ENCODE measurements at regions not wholly inside any gene's neighbourhood (a gene's known extent, or its start where the extent isn't known, plus 50 kb on each side); places are given as distances from the start of the nearest gene placed in this dataset.

DNA sequence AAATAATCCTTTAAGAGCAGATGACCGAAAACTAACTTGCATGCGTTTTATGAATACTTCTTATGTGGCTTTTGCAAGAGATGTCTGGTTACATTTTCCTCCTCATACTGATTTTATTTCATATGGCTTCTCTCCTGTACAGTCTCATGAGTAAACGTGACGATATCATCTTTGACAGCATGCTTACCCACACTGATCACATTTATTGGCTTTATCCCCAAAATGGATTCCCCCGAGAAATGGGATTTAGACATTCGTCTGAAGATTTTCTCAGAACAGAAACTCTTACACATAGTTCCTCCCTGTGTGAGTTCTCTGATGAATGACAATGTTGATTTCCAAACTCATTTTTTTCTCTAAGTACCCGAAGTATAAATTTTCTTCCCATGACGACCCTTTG, 939.7 kb upstream of the LCORL start:
- in situ Hi-C loops (cut with HindIII; ENCODE audit: low pct_unique_long_range_greater_than_20kb, low sequenced_read_pairs): no loop called here
- no peak for DNase-seq (ENCODE audit: low read depth, low spot score)

DNA sequence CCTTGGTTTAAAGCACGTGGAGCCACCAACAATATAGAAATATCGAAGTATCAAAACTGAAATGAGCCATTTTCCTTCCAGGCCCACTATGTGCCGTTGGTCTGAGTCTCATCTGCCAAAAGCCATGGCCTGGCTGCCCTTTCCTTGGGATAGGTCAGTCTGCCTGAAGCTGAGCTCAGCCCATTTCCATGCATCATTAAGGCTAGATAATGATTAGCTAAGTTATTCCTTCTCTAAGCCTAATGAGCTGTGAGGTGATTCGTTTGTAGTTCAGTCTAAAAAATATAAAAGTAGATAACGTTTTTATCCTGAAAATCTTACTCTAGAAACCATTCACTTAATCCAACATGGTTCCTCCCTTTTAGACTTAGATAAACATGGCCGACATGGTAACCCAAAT, 936.2 kb upstream of the LCORL start:
- in situ Hi-C loops (cut with HindIII; ENCODE audit: low pct_unique_long_range_greater_than_20kb, low sequenced_read_pairs): no loop called here
- DNase-seq (ENCODE audit: low read depth, low spot score): no peak

DNA sequence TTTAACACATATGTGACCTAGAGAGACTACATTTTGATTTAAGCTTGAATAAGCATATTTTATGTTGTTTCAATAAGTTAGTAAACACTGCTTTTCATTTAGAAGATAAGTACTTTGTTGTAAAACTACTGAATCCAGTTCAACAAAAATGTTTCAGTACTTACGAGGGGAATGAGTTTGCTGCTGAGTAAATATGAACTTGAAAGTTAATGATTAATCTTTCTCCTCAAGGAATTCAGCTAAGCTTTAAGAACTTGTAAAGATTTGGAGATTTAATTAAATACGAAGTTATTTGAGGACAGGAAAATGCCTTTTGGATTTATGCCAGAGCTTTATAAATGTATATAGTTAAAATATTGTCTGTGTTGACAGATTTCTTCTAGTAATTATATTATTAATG, 933.0 kb upstream of the LCORL start:
- DNase-seq (ENCODE audit: low read depth, low spot score): no peak
- in situ Hi-C loops (cut with HindIII; ENCODE audit: low pct_unique_long_range_greater_than_20kb, low sequenced_read_pairs): no loop called here

- in situ Hi-C loops (cut with HindIII; ENCODE audit: low pct_unique_long_range_greater_than_20kb, low sequenced_read_pairs): no loop called here
- DNase-seq (ENCODE audit: low read depth, low spot score): no peak
Measured at GRCh38 chr4:18953613-18954012, 932.1 kb upstream of the LCORL start.

DNA sequence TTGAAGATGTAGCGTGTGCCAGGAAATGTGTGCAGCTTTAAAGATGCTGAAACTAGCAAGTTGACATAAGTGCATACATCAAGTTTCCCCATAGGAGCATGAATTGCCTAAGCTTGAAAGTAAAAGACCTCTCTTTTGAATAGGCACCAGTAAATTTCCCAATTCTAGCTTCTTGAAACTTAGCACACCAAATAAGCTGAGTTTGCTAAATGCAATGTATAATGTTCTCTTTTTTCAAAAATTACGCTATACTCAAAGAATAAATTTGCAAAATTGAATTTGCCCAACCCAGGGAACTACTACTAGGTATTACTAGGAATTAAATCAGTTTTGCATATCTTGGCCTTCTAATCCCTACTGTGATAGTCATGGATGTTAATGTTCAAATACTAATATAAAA, 923.9 kb upstream of the LCORL start:
- in situ Hi-C loops (cut with HindIII; ENCODE audit: low pct_unique_long_range_greater_than_20kb, low sequenced_read_pairs): no loop called here

GRCh38 chr4:18942874-18943273, 921.3 kb upstream of the LCORL start:
- in situ Hi-C loops (cut with HindIII; ENCODE audit: low pct_unique_long_range_greater_than_20kb, low sequenced_read_pairs): no loop called here
- DNase-seq (ENCODE audit: low read depth, low spot score): no peak

More for the DNA sequence above, 923.9 kb upstream of the LCORL start:
- DNase-seq (ENCODE audit: low read depth, low spot score): no peak

DNA sequence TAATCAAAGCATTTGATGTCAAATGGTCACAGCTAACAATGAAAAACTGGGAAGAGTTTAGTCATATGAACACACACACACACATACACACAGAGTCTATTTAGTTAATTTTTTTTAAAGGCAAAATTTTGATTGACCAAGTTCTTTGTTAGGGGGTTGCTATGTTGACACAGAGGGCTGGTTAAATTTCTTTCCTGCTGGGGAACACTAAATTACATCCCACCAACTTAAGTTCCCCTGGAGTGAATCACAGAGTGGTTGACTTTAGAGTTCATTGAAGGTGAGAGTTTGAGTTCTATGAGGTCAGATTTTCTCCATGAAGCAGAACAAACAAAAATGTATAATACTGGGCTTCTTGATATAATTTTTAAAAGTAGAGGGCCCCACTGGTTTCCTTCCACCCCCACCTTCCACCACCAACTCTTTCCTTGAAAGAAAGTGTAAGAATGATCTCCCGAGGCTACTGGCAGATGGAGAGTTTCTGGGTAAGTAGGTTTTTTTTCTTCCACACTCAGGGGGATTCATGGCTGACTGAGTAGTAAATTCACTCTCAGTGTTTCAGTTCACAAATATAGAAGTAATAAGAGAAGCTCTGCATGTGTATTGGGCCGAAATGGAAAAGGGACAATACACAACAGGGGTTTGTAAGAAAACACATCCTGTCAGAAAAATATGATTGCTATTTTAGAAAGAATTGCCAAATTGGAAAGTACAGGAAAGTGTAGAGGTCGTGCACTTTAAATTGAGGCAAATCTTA, 917.0 kb upstream of the LCORL start:
- no peak for DNase-seq (ENCODE audit: low read depth, low spot score)
- in situ Hi-C loops (cut with HindIII; ENCODE audit: low pct_unique_long_range_greater_than_20kb, low sequenced_read_pairs): no loop called here

GRCh38 chr4:18937746-18938145, 916.2 kb upstream of the LCORL start:
- DNase-seq (ENCODE audit: low read depth, low spot score): no peak
- in situ Hi-C loops (cut with HindIII; ENCODE audit: low pct_unique_long_range_greater_than_20kb, low sequenced_read_pairs): no loop called here

- DNase-seq (ENCODE audit: low read depth, low spot score): no peak
- in situ Hi-C loops (cut with HindIII; ENCODE audit: low pct_unique_long_range_greater_than_20kb, low sequenced_read_pairs): no loop called here
Measured at GRCh38 chr4:18937080-18937479, 915.5 kb upstream of the LCORL start.

- DNase-seq (ENCODE audit: low read depth, low spot score): no peak
- in situ Hi-C loops (cut with HindIII; ENCODE audit: low pct_unique_long_range_greater_than_20kb, low sequenced_read_pairs): no loop called here
Measured at GRCh38 chr4:18935659-18936345, 914.2 kb upstream of the LCORL start.

DNA sequence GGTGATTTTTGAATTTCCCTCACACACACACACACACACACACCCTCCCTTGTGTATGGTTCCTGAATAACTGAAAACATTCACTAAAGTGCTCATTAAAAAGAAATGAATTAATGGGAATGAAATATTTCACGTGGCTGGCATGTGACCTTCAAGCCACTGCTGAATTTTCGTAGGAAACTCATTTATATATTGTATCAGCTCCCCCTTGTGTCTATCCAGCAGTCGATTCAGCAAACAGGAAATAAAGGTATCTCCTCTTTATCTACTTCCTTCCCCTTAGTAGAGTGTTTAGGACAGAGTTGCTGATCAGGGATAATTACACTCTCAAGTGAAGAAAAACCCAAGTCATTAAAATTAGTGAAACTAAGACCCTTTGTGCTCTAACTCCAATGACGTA, 912.6 kb upstream of the LCORL start:
- DNase-seq (ENCODE audit: low read depth, low spot score): peak; percentile 23
- in situ Hi-C loops (cut with HindIII; ENCODE audit: low pct_unique_long_range_greater_than_20kb, low sequenced_read_pairs): no loop called here

GRCh38 chr4:18932730-18933339, 911.3 kb upstream of the LCORL start:
- DNase-seq (ENCODE audit: low read depth, low spot score): no peak
- in situ Hi-C loops (cut with HindIII; ENCODE audit: low pct_unique_long_range_greater_than_20kb, low sequenced_read_pairs): no loop called here

DNA sequence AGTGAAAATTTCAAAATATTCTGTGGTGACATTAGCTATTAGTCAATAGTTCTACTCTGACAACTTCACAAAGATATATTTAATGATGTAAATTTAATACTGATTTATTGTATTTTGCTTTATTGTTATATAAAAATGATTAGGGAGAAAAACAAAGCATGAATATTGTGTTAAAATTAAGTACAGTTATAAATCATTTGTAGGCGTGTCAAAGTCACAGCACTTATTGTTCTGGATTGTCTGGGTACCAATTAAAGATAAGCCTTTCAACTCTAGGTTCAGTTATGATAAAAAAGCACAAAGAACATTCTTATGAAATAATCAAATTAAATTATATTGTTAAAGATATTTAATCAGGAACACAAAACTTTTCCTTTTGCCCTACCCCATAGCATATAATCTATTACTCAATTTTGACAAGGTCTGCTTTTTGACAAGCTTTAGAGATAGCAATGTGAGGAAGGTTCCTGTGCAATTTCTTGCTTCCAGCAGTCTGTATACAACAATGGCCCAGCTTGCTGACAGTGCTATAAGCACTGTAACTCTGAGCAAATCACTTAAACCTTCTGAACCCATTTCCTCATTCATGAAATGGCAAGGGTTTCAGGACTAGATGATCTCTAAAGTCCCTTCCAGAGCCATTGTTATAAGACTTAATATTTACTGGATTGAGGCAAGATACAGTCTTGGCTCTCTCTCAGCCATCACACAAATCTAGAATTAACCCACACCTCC, 910.3 kb upstream of the LCORL start:
- in situ Hi-C loops (cut with HindIII; ENCODE audit: low pct_unique_long_range_greater_than_20kb, low sequenced_read_pairs): no loop called here
- DNase-seq (ENCODE audit: low read depth, low spot score): no peak

GRCh38 chr4:18930487-18930886, 908.9 kb upstream of the LCORL start:
- no peak for DNase-seq (ENCODE audit: low read depth, low spot score)
- in situ Hi-C loops (cut with HindIII; ENCODE audit: low pct_unique_long_range_greater_than_20kb, low sequenced_read_pairs): no loop called here

- in situ Hi-C loops (cut with HindIII; ENCODE audit: low pct_unique_long_range_greater_than_20kb, low sequenced_read_pairs): no loop called here
- no peak for DNase-seq (ENCODE audit: low read depth, low spot score)
Measured at GRCh38 chr4:18923496-18924161, 902.1 kb upstream of the LCORL start.

GRCh38 chr4:18917689-18918088, 896.1 kb upstream of the LCORL start:
- DNase-seq (ENCODE audit: low read depth, low spot score): no peak
- in situ Hi-C loops (cut with HindIII; ENCODE audit: low pct_unique_long_range_greater_than_20kb, low sequenced_read_pairs): no loop called here

GRCh38 chr4:18914182-18914581, 892.6 kb upstream of the LCORL start:
- in situ Hi-C loops (cut with HindIII; ENCODE audit: low pct_unique_long_range_greater_than_20kb, low sequenced_read_pairs): no loop called here
- no peak for DNase-seq (ENCODE audit: low read depth, low spot score)

- in situ Hi-C loops (cut with HindIII; ENCODE audit: low pct_unique_long_range_greater_than_20kb, low sequenced_read_pairs): no loop called here
- DNase-seq (ENCODE audit: low read depth, low spot score): no peak
Measured at GRCh38 chr4:18894928-18895327, 873.4 kb upstream of the LCORL start.

All from SK-MEL-5 (cell line).